ENCODE measurements at regions not wholly inside any gene's neighbourhood (a gene's known extent, or its start where the extent isn't known, plus 50 kb on each side); places are given as distances from the start of the nearest gene placed in this dataset.

DNA sequence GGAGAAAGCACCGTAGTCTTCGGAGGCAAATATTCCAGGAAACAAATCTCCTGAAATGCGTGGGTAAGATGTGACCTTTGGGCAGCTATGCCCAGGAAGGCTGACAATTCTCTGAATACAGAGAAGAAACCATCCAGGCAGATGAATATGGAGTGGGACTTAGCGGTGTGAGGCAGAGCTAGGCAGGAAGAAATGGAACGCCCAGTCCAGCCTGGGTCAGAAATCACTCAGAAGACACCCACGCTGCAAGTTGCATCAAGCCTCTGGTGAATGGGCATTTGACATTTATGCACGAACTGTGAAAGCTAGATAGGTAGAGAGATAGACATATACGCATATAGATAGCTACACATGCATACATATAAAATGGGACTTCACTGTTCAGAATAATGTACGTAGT lies 498.5 kb downstream of the QKI start:
- TF ChIP-seq RARB (CRISPR knock-in tag; IDR thresholded peaks at IDR 0.05): no peak
- TF ChIP-seq PPARA (CRISPR knock-in tag; IDR thresholded peaks at IDR 0.05; ENCODE audit: borderline replicate concordance): no peak
- no peak for TF ChIP-seq TCF4 (CRISPR knock-in tag; IDR thresholded peaks at IDR 0.05; ENCODE audit: borderline replicate concordance)
- TF ChIP-seq ZNF565 (CRISPR knock-in tag; conservative IDR thresholded peaks at IDR 0.05; ENCODE audit: low read depth): no peak
- TF ChIP-seq ZFP3 (CRISPR knock-in tag; IDR thresholded peaks at IDR 0.05): no peak
- TF ChIP-seq GLIS3 (CRISPR knock-in tag; IDR thresholded peaks at IDR 0.05): no peak
- TF ChIP-seq, protein P1, sequence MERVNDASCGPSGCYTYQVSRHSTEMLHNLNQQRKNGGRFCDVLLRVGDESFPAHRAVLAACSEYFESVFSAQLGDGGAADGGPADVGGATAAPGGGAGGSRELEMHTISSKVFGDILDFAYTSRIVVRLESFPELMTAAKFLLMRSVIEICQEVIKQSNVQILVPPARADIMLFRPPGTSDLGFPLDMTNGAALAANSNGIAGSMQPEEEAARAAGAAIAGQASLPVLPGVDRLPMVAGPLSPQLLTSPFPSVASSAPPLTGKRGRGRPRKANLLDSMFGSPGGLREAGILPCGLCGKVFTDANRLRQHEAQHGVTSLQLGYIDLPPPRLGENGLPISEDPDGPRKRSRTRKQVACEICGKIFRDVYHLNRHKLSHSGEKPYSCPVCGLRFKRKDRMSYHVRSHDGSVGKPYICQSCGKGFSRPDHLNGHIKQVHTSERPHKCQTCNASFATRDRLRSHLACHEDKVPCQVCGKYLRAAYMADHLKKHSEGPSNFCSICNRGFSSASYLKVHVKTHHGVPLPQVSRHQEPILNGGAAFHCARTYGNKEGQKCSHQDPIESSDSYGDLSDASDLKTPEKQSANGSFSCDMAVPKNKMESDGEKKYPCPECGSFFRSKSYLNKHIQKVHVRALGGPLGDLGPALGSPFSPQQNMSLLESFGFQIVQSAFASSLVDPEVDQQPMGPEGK (CRISPR knock-in tag; IDR thresholded peaks at IDR 0.05; ENCODE audit: borderline replicate concordance): no peak
- no peak for TF ChIP-seq ZFP30 (CRISPR knock-in tag; IDR thresholded peaks at IDR 0.05)
- TF ChIP-seq ZNF8 (CRISPR knock-in tag; IDR thresholded peaks at IDR 0.05): no peak
- no peak for TF ChIP-seq SNAI2 (CRISPR knock-in tag; IDR thresholded peaks at IDR 0.05)
- no peak for TF ChIP-seq TOX (CRISPR knock-in tag; IDR thresholded peaks at IDR 0.05; ENCODE audit: borderline replicate concordance)
- no peak for TF ChIP-seq ISL1 (CRISPR knock-in tag; IDR thresholded peaks at IDR 0.05)
- TF ChIP-seq, protein P2, sequence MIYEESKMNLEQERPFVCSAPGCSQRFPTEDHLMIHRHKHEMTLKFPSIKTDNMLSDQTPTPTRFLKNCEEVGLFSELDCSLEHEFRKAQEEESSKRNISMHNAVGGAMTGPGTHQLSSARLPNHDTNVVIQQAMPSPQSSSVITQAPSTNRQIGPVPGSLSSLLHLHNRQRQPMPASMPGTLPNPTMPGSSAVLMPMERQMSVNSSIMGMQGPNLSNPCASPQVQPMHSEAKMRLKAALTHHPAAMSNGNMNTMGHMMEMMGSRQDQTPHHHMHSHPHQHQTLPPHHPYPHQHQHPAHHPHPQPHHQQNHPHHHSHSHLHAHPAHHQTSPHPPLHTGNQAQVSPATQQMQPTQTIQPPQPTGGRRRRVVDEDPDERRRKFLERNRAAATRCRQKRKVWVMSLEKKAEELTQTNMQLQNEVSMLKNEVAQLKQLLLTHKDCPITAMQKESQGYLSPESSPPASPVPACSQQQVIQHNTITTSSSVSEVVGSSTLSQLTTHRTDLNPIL (CRISPR knock-in tag; IDR thresholded peaks at IDR 0.05; ENCODE audit: low read depth): no peak
- TF ChIP-seq, protein P3, sequence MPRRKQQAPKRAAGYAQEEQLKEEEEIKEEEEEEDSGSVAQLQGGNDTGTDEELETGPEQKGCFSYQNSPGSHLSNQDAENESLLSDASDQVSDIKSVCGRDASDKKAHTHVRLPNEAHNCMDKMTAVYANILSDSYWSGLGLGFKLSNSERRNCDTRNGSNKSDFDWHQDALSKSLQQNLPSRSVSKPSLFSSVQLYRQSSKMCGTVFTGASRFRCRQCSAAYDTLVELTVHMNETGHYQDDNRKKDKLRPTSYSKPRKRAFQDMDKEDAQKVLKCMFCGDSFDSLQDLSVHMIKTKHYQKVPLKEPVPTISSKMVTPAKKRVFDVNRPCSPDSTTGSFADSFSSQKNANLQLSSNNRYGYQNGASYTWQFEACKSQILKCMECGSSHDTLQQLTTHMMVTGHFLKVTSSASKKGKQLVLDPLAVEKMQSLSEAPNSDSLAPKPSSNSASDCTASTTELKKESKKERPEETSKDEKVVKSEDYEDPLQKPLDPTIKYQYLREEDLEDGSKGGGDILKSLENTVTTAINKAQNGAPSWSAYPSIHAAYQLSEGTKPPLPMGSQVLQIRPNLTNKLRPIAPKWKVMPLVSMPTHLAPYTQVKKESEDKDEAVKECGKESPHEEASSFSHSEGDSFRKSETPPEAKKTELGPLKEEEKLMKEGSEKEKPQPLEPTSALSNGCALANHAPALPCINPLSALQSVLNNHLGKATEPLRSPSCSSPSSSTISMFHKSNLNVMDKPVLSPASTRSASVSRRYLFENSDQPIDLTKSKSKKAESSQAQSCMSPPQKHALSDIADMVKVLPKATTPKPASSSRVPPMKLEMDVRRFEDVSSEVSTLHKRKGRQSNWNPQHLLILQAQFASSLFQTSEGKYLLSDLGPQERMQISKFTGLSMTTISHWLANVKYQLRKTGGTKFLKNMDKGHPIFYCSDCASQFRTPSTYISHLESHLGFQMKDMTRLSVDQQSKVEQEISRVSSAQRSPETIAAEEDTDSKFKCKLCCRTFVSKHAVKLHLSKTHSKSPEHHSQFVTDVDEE (CRISPR knock-in tag; IDR thresholded peaks at IDR 0.05): no peak
- TF ChIP-seq ZNF70 (CRISPR knock-in tag; IDR thresholded peaks at IDR 0.05): no peak
- TF ChIP-seq OSR1 (CRISPR knock-in tag; IDR thresholded peaks at IDR 0.05): no peak
- no peak for TF ChIP-seq ESRRG (CRISPR knock-in tag; IDR thresholded peaks at IDR 0.05)
- no peak for ATAC-seq

DNA sequence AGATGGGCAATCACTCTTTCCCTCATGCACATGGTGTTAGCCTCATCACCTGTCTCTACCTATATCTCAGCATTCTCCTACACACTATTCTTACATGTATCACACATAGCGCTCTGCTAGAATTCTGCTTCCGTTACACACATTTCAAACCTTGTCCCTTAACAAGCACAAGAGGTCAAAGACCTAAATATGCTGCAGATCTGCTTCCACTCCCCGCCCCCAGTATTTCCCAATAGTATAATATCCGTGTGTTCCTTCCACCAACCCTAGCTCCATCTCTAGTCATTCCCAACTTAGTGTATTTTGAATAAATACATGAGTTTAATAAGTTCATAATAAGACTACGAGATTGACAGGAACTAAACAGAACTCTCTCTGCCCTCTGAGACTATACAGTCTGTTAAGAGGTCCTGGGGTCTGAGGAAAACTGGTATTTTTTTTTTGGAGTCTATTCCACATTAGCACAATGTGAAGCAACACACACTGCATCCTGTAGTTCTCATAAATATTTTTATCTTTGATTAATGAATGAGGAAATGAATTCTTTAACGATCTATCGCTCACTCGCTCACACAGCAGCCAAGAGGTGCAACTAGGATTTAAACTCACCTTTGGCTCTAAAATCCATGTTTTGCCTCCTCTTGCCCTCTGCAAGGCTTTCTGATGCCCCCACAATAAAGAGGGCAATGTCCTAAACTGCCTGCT lies 491.6 kb downstream of the QKI start:
- no peak for TF ChIP-seq PPARA (CRISPR knock-in tag; IDR thresholded peaks at IDR 0.05; ENCODE audit: borderline replicate concordance)
- TF ChIP-seq, protein P2 (CRISPR knock-in tag; IDR thresholded peaks at IDR 0.05; ENCODE audit: low read depth): no peak
- no peak for TF ChIP-seq ZFP30 (CRISPR knock-in tag; IDR thresholded peaks at IDR 0.05)
- TF ChIP-seq ISL1 (CRISPR knock-in tag; IDR thresholded peaks at IDR 0.05): no peak
- TF ChIP-seq, protein P4, sequence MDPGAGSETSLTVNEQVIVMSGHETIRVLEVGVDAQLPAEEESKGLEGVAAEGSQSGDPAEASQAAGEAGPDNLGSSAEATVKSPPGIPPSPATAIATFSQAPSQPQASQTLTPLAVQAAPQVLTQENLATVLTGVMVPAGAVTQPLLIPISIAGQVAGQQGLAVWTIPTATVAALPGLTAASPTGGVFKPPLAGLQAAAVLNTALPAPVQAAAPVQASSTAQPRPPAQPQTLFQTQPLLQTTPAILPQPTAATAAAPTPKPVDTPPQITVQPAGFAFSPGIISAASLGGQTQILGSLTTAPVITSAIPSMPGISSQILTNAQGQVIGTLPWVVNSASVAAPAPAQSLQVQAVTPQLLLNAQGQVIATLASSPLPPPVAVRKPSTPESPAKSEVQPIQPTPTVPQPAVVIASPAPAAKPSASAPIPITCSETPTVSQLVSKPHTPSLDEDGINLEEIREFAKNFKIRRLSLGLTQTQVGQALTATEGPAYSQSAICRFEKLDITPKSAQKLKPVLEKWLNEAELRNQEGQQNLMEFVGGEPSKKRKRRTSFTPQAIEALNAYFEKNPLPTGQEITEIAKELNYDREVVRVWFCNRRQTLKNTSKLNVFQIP (CRISPR knock-in tag; IDR thresholded peaks at IDR 0.05; ENCODE audit: borderline replicate concordance, low read depth): no peak
- no peak for TF ChIP-seq RARB (CRISPR knock-in tag; IDR thresholded peaks at IDR 0.05)
- TF ChIP-seq BACH2 (CRISPR knock-in tag; IDR thresholded peaks at IDR 0.05; ENCODE audit: borderline replicate concordance): no peak
- TF ChIP-seq ESRRG (CRISPR knock-in tag; IDR thresholded peaks at IDR 0.05): no peak
- no peak for TF ChIP-seq ZNF8 (CRISPR knock-in tag; IDR thresholded peaks at IDR 0.05)
- no peak for TF ChIP-seq ZC3H10 (CRISPR knock-in tag; IDR thresholded peaks at IDR 0.05)
- TF ChIP-seq SNAI2 (CRISPR knock-in tag; IDR thresholded peaks at IDR 0.05): no peak
- no peak for ATAC-seq

DNA sequence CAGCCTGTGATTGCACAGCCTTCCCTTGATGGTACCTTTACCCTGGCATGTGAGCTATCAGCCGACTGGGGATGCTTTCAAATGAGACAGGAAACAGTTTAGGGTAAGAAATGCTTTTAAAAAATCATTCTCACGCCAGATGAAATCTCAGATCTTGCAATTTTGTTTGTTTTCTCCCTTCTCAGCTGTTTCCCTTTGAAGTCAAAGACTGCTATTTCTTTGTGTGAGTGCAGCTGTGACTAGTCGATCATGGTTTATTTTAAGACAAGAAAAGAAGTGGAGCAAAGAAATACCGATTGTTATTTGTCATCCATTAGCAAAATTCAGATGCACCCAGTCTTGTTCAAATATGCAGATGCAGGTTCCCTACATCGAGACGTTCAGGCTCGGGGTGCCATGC lies 489.7 kb downstream of the QKI start:
- ATAC-seq: no peak
- no peak for TF ChIP-seq ZC3H10 (CRISPR knock-in tag; IDR thresholded peaks at IDR 0.05)
- TF ChIP-seq BACH2 (CRISPR knock-in tag; IDR thresholded peaks at IDR 0.05; ENCODE audit: borderline replicate concordance): no peak
- TF ChIP-seq, protein P3 (CRISPR knock-in tag; IDR thresholded peaks at IDR 0.05): no peak
- TF ChIP-seq, protein P1 (CRISPR knock-in tag; IDR thresholded peaks at IDR 0.05; ENCODE audit: borderline replicate concordance): no peak
- TF ChIP-seq CSDC2 (CRISPR knock-in tag; IDR thresholded peaks at IDR 0.05): no peak
- no peak for TF ChIP-seq ISL1 (CRISPR knock-in tag; IDR thresholded peaks at IDR 0.05)
- TF ChIP-seq TCF4 (CRISPR knock-in tag; IDR thresholded peaks at IDR 0.05; ENCODE audit: borderline replicate concordance): no peak
- no peak for TF ChIP-seq OSR1 (CRISPR knock-in tag; IDR thresholded peaks at IDR 0.05)
- no peak for TF ChIP-seq ZNF565 (CRISPR knock-in tag; conservative IDR thresholded peaks at IDR 0.05; ENCODE audit: low read depth)

Data from SK-N-SH treated with all-trans-retinoic acid at 6 μM for 48 hours (cell line).